T-helper 2 cell treated with Interferon-gamma antibody and Interleukin-4, amounts not matched to agents 5 μg/mL and 100 μg/mL, for 36 hours (primary cell): ENCODE measurements at regions not wholly inside any gene's neighbourhood (a gene's known extent, or its start where the extent isn't known, plus 50 kb on each side); places are given as distances from the start of the nearest gene placed in this dataset.
A peak's percentile ranks its signal among the peaks of the same experiment; 100 is the strongest.

ENCODE experiments used
- DNase-seq: peaks from one replicate; pipeline ENCODE4 v3.0.0; 2021; ENCODE audit warnings: low spot score
- H3K27ac Mint-ChIP-seq: one replicate; pipeline ENCODE4 v1.8.0; 2021; ENCODE audit warnings: mild to moderate bottlenecking, mixed read lengths
- H3K27me3 Mint-ChIP-seq: one replicate; pipeline ENCODE4 v1.8.0; 2021; ENCODE audit warnings: low read depth, mixed read lengths
- H3K36me3 Mint-ChIP-seq: one replicate; pipeline ENCODE4 v1.8.0; 2021; ENCODE audit warnings: low read depth, mixed read lengths
- H3K4me1 Mint-ChIP-seq: one replicate; pipeline ENCODE4 v1.8.0; 2021; ENCODE audit warnings: low read depth, mixed read lengths
- H3K4me3 Mint-ChIP-seq: one replicate; pipeline ENCODE4 v1.8.0; 2022; ENCODE audit warnings: mild to moderate bottlenecking, moderate library complexity, mixed read lengths
- H3K9me3 Mint-ChIP-seq: one replicate; pipeline ENCODE4 v1.8.0; 2021; ENCODE audit warnings: mixed read lengths

DNA sequence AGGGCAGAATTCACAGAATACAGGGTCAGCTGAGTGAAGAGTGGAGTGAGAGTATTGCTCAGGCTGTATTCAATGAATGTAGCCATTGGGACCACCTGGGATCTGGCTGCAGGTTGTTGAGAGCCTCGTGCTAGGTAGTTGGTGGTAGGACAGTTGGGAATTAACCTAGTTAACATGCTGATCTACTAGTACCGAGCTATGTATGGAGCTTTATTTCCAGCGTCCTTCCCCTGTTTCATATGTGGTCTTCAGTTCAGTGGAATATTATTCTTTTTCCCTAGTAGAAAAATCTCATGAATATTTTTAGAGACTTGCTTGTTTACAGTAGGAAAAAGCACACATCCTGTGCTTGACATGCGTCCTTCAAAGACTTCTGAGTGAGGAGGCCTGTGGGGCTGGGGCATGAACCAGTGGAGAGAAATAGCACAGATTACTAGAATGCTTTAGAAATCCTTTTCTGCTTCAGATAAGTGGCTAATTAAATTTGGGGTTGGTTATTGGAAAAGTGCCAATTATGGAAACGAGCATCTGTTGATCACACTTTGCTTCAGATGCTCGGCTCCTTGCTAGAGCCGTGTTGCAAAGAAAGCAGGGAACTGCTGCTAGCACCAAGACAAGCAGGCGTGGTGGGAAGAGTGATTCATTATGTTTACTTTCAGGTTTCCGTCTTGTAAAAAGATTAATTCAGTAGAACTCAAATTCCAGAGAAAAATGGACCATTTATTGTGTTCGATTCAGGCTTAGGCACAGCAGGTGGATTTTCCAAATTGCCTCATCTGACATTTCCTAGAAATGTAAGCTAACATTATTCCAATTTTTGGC is 53.6 kb downstream of the ARF6 start:
- Mint-ChIP-seq H3K27ac (peak overlapping the region; percentile 73), H3K4me3 (peak overlapping the region; percentile 62), H3K27me3 (no peaks in the 10 kb centered on the region), H3K36me3 (peaks cover 11% of the 10 kb centered on the region), H3K9me3 (peaks cover 15% of the 10 kb centered on the region), H3K4me1 (peaks cover 54% of the 10 kb centered on the region)
- peak; percentile 30 for DNase-seq

DNA sequence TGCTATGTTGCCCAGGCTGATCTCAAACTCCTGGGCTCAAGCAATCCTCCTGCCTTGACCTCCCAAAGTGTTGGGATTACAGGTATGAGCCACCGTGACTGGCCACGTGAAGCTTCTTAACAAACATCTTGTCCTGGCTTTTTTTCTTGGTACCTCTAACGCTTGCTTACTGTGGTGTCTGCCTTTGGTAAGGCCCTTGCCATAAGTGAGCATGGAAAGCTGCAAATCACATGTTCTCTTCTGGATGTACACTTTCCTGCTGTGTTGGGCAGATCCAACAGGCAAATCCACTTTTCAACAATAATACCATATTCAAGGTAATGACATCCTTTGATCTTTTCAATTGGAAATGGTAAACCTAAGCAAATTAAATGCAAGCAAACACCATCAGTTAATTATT is 54.6 kb downstream of the ARF6 start:
- no peak for DNase-seq
- H3K27ac Mint-ChIP-seq = no peak overlapping the region
- H3K36me3 Mint-ChIP-seq = peaks cover 11% of the 10 kb centered on the region
- peak overlapping the region; percentile 3 for H3K4me3 Mint-ChIP-seq
- H3K9me3 Mint-ChIP-seq = peaks cover 10% of the 10 kb centered on the region
- no peaks in the 10 kb centered on the region for H3K27me3 Mint-ChIP-seq
- H3K4me1 Mint-ChIP-seq = peaks cover 53% of the 10 kb centered on the region

DNA sequence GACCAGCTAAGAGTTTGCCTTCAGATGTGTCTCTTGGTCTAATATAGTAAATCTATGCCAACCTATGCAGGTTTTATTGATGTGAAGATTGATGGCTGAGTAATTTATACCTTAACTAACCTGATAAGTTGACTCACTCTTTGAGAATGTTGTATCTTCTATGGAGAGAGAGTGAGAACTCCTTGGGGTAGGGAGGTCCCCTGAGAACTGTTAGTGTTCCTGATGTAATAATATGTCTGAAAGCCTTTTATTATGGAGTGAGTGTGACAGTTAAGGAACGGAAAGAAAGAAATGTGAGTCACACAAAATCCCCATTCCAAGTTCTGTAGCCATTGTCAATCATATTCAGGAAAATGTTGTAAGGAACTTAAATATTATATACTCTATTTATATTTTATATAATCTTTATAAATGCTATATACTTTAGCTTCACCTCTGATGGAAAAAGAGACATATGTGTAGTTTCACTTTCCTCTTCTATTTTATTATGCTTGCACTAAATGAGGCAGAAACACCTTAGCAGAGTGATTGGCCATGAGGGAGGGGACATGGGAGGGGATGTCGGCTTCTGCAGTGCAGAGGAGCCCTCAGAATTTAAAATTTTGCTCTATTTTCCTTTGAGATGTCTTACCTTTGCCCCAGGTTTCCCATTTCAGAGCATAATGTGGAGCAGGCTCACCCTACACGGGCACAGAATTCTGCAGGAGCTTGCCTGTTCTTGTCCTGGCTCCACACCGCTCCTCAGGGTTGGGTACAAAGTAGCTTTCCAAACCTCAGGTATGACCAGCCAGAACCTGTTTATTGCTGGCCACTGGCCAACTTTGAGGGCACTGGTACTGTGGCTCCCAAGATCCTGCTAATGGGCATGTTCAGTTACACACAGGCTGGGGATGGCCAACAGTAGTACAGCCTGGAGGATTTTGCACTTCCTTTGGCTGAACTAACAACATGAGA is 57.7 kb downstream of the ARF6 start:
- Mint-ChIP-seq H3K27ac (no peak overlapping the region), H3K4me1 (peaks cover 43% of the 10 kb centered on the region), H3K36me3 (peaks cover 5% of the 10 kb centered on the region), H3K27me3 (no peaks in the 10 kb centered on the region), H3K4me3 (no peak overlapping the region), H3K9me3 (no peaks in the 10 kb centered on the region)
- no peak for DNase-seq

DNA sequence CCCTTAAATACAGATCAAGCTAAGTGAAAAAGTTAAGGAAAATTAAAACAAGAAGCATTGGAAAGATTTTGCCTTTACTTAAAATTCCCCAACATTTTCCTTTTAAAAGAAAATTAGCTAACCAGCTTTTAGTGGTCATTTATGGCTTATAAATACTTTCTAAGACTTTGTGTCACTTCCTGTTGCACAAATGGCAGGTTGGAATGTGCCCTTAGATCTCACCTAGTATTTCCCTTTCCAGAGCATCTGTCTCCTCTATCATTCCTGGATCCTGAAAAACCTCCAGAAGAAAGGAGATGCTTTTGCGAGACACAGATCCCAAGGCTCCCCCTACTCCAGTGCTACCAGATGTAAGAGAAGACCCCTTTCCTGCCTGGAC is 58.3 kb downstream of the ARF6 start:
- no peak overlapping the region for H3K27ac Mint-ChIP-seq
- H3K9me3 Mint-ChIP-seq = no peaks in the 10 kb centered on the region
- DNase-seq = no peak
- H3K4me3 Mint-ChIP-seq = no peak overlapping the region
- H3K27me3 Mint-ChIP-seq = no peaks in the 10 kb centered on the region
- H3K36me3 Mint-ChIP-seq = peaks cover 5% of the 10 kb centered on the region
- peaks cover 36% of the 10 kb centered on the region for H3K4me1 Mint-ChIP-seq

DNA sequence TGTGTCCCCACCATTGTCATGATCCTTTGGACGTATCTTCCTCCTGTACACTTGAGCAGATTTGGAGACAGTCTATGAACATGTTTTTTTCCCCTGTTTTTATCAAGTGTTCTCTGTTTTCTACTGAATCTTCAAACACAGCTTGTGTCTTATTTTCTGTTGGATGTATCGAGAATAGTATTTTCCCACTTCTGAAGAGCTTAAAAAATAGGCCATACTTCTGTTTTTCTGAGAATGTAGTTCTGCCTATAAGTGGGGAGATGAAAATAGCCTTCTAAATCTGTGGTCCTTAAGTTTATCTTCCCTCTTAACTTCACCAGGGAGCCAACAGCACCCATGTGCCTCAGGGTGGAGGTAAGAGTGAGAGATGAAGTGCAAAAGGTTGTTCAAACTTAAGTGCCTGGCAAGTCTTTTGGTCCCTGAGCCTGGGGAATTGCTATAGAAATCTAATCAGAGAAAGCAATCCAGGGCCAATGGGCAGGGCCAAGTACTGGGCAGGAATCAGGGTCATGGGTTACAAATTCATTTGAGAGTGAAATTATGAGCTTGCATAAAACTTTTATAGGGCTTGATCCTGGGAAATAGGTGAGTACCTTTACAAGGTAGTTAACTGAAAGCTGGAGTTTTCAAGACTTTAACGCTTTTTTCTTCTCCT is 58.9 kb downstream of the ARF6 start:
- H3K4me1 Mint-ChIP-seq = peaks cover 30% of the 10 kb centered on the region
- DNase-seq = no peak
- H3K4me3 Mint-ChIP-seq = no peak overlapping the region
- H3K36me3 Mint-ChIP-seq = peaks cover 5% of the 10 kb centered on the region
- H3K27ac Mint-ChIP-seq = no peak overlapping the region
- no peaks in the 10 kb centered on the region for H3K27me3 Mint-ChIP-seq
- no peaks in the 10 kb centered on the region for H3K9me3 Mint-ChIP-seq

DNA sequence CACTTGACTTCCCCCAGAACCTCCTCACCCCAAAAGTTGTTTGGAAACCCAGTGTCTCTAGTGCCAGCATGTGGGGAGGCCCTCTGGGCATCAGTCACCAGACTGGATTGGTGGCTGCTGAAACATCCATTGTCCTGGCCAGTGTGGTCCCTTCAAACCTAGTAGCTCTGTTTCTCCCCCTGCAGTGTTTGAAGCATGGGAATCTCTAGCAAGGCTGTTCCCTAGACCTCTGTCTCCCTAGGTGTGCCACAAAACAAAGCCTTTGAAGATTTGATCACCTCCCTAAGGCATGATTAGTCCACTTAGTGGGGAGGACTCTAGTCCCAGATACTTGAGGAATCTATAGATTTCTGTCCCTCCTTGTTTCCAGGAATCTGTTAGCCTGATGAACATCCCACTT is 60.3 kb downstream of the ARF6 start:
- Mint-ChIP-seq H3K36me3 (peaks cover 5% of the 10 kb centered on the region), H3K27ac (no peak overlapping the region), H3K27me3 (no peaks in the 10 kb centered on the region), H3K4me3 (no peak overlapping the region), H3K9me3 (no peaks in the 10 kb centered on the region), H3K4me1 (peaks cover 18% of the 10 kb centered on the region)
- no peak for DNase-seq

DNA sequence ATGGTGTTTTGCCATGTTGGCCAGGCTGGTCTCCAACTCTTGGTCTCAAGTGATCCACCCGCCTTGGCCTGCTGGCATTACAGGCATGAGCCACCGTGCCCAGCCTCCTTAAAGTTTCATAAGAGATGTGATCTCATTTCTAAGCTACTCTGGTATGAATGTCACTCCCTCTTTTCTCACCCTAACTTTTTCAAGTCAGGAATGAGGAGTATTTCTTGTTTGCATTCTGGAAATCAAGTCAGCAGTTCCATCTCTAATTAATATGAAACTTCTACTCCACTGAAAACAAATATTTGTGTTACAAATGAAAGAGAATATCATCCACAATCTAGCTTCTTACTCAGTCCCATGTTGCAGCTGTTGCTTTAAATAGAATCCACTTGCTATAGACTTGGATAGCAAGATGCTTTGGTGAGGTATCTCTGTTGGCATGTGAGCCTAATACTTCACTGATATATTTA is 61.3 kb downstream of the ARF6 start:
- no peak overlapping the region for H3K27ac Mint-ChIP-seq
- H3K4me3 Mint-ChIP-seq = no peak overlapping the region
- peaks cover 2% of the 10 kb centered on the region for H3K36me3 Mint-ChIP-seq
- H3K9me3 Mint-ChIP-seq = no peaks in the 10 kb centered on the region
- H3K4me1 Mint-ChIP-seq = peaks cover 13% of the 10 kb centered on the region
- no peaks in the 10 kb centered on the region for H3K27me3 Mint-ChIP-seq
- no peak for DNase-seq

DNA sequence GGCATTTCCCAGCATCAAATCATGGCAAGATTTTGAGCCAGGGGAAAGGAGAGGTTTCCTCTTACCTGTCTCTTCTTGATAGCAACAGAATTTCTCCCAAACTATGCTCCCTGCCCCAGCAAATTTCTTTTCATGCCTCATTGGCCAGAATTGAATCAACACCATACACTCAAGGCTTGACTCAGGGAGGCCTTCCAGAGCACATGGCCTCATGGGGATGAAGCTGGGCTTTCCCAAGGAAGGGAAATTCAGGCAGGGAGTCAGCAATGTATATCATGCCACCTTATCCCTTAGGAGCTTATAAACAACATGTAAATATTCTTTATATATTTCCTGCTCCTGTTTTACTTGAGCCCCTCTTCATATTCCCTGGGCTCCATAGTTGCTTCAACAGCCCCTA is 62.1 kb downstream of the ARF6 start:
- Mint-ChIP-seq H3K27ac (no peak overlapping the region), H3K4me3 (no peak overlapping the region), H3K36me3 (peaks cover 2% of the 10 kb centered on the region), H3K27me3 (no peaks in the 10 kb centered on the region), H3K9me3 (no peaks in the 10 kb centered on the region), H3K4me1 (peaks cover 21% of the 10 kb centered on the region)
- no peak for DNase-seq

DNA sequence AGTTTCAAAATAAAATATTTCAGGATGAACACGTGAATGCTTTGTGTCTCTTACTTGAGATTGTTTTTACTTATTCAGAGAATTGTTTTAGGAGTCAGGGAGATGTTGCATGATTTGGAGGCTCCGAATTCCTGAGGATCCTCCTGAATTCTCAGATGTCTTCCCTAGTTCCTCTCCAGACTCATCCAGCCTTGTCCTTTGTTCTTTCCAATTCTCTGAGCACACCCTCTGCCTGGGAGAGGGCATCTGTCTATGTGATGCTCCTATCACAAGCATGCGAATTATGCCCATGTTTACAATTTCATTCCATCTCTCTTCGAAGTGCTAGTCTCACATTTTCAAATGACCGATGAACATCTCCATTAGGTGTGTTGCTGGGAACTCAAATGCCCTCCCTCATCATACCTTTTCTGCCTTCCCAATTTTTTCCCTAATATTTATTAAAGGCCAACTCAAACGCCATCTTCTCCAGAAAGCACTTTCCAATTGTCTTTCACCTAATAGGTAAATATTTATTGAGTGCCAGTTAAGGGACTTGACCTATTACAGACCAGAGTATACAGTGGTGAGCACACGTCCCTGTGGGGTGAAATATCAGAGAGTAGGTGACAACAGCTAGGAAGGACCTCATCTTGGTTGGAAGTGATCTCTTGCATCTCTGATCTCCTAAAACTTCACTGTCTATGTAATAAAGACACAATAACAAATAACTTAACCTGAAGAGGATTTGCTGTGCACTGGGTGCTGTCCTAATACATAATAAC is 64.4 kb downstream of the ARF6 start:
- Mint-ChIP-seq H3K36me3 (peaks cover 2% of the 10 kb centered on the region), H3K9me3 (no peaks in the 10 kb centered on the region), H3K4me1 (peaks cover 21% of the 10 kb centered on the region), H3K4me3 (no peak overlapping the region), H3K27ac (no peak overlapping the region), H3K27me3 (no peaks in the 10 kb centered on the region)
- DNase-seq = no peak

DNA sequence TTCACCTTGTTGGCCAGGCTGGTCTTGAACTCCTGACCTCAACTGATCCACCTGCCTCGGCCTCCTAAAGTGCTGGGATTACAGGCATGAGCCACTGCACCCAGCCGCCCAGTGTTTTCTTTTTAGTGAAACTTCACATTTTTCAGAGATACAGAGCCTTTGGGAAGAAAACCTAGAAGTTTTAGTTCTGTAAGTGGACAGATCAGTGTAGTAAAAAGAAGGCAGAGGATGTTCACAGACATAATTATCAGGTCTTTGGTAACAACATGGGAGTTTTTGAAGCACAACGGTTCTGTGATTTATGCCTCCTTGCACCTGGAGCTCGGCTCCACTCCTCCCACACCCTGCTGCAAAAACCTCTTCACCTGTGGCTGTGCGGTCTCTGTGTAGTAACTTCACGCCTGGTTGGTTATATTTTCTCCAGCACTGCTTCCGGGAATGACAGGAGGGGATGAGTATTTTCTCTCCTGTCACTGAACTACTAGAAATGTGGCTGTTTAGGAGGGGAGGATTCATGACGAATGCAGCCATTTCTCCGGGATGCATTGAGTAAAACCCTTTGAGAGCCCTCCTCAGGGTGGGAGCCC is 67.0 kb downstream of the ARF6 start:
- no peaks in the 10 kb centered on the region for H3K9me3 Mint-ChIP-seq
- H3K36me3 Mint-ChIP-seq = no peaks in the 10 kb centered on the region
- no peaks in the 10 kb centered on the region for H3K27me3 Mint-ChIP-seq
- peaks cover 25% of the 10 kb centered on the region for H3K4me1 Mint-ChIP-seq
- H3K27ac Mint-ChIP-seq = no peak overlapping the region
- H3K4me3 Mint-ChIP-seq = peak overlapping the region; percentile 43
- no peak for DNase-seq

DNA sequence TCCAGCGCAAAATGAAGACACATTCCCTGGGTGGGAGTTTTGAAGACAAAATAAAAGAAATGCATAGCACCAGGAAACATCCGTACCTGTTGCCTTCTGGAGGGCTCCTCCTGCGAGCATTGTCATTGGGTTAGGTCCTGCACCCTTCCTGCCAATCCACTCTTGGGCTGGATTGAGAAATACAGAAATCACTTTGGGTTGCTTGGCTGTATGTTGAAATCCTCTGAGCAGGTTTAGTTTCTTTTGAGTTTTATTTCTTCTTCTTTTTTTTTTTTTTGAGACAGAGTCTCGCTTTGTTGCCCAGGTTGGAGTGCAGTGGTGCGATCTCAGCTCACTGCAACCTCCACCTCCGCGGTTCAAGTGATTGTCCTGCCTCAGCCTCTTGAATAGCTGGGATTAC is 67.6 kb downstream of the ARF6 start:
- no peaks in the 10 kb centered on the region for H3K9me3 Mint-ChIP-seq
- no peak for DNase-seq
- peaks cover 25% of the 10 kb centered on the region for H3K4me1 Mint-ChIP-seq
- no peak overlapping the region for H3K27ac Mint-ChIP-seq
- no peaks in the 10 kb centered on the region for H3K27me3 Mint-ChIP-seq
- no peaks in the 10 kb centered on the region for H3K36me3 Mint-ChIP-seq
- H3K4me3 Mint-ChIP-seq = no peak overlapping the region

DNA sequence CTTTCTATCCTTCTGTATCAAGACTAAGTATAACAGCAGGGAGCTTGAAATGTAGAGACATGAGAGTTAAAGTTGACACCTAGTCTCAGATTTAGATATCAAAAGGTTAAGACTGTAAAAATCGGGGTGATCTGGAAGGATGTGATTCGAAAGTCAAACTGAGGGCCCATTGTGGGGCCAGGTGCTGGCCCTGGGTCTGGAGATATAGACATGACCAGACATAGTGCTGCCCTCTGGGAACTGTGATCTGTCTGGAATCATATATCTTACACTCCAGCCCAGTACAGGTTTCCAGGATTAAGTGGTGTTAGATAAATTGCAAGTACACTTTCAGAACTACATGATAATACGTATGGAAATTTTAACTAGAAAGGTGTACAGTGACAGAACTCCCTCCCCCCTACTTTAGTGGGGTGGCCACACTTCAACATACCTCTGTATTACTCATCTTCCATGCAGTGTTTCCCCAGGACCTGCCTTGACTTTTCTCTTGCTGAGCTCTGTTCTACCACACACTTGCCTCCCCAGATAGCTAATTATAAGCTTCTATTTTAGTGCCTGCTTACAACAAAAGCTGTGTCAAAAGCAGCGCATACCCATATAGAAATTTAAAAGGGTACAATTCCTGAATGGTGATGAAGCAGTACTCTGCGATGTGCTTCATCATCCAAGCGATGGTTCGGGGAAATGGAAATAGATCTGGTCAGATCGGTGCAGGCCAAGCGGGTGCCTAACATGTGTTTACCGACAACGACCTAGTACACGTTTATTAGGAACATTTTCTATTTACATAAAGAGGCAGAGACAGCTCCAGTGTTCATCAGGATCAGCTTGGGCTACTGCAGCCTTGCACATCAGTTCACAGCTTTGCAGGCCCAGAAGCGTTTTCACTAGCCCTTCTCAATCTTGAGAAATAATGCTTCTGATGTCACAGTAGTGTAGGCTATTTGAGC is 68.7 kb downstream of the ARF6 start:
- Mint-ChIP-seq H3K27ac (no peak overlapping the region), H3K4me1 (peaks cover 28% of the 10 kb centered on the region), H3K4me3 (no peak overlapping the region), H3K9me3 (no peaks in the 10 kb centered on the region), H3K27me3 (no peaks in the 10 kb centered on the region), H3K36me3 (no peaks in the 10 kb centered on the region)
- no peak for DNase-seq
